Prostate gland (tissue), 2 donors: ENCODE measurements at regions not wholly inside any gene's neighbourhood (a gene's known extent, or its start where the extent isn't known, plus 50 kb on each side); places are given as distances from the start of the nearest gene placed in this dataset.

ENCODE experiments used
- CTCF ChIP-seq, 4 experiments: fragments of 200-600 bp in 2 of 4; fragments of 450-650 bp in 2 of 4; sonication (generic) in 2 of 4; IDR thresholded peaks; 1 replicate in 3 of 4; 2 replicates in 1 of 4; pipeline ENCODE4 v1.5.1; 2016 to 2019; ENCODE audit warnings: antibody characterized with exemption in 4 of 4, mild to moderate bottlenecking in 2 of 4, moderate library complexity in 2 of 4
- POLR2A ChIP-seq: fragments of 450-650 bp; IDR thresholded peaks from one replicate; pipeline ENCODE4 v1.6.1; 2016; ENCODE audit warnings: antibody characterized with exemption, mild to moderate bottlenecking
- POLR2AphosphoS5 ChIP-seq: sonication (generic); formaldehyde crosslinking; IDR thresholded peaks from one replicate; pipeline ENCODE4 v1.6.1; 2017; ENCODE audit warnings: antibody characterized with exemption

DNA sequence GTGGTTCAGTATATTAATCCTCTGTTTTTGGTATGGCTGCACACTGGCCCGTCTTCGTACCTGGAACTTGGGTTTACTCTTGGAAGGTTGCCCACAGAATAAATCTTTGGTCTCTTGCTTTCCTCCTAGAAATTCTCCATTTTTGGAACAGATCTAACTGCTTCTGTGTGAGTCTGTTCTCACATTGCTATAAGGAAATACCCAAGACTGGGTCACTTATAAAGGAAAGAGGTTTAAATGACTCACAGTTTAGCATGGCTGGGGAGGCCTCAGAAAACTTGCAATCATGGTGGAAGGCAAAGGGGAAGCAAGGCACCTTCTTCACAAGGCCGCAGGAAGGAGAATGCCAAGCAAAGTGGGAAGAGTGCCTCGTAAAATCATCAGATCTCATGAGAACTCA, 407.8 kb upstream of the PDE3A start:
- TF ChIP-seq POLR2A: no peak
- TF ChIP-seq CTCF (IDR thresholded peaks at IDR 0.05): no peak
- TF ChIP-seq POLR2AphosphoS5: no peak
